ENCODE measurements at regions not wholly inside any gene's neighbourhood (a gene's known extent, or its start where the extent isn't known, plus 50 kb on each side); places are given as distances from the start of the nearest gene placed in this dataset.
A peak's percentile ranks its signal among the peaks of the same experiment; 100 is the strongest.

GRCh38 chr12:112559784-112560183, 141.0 kb downstream of the PTPN11 start:
- ATAC-seq: no peak
- DNase-seq (ENCODE audit: low spot score): no peak

GRCh38 chr12:112564160-112564784, 145.5 kb downstream of the PTPN11 start:
- ATAC-seq (no peak), DNase-seq (ENCODE audit: low spot score) (no peak)

GRCh38 chr12:112568641-112569040, 149.9 kb downstream of the PTPN11 start:
- ATAC-seq (no peak), DNase-seq (ENCODE audit: low spot score) (no peak)

- no peak for DNase-seq (ENCODE audit: low spot score)
- no peak for ATAC-seq
Measured at GRCh38 chr12:112570096-112570495, 151.3 kb downstream of the PTPN11 start.

GRCh38 chr12:112573141-112573540, 154.4 kb downstream of the PTPN11 start:
- no peak for DNase-seq (ENCODE audit: low spot score)
- ATAC-seq: no peak

DNA sequence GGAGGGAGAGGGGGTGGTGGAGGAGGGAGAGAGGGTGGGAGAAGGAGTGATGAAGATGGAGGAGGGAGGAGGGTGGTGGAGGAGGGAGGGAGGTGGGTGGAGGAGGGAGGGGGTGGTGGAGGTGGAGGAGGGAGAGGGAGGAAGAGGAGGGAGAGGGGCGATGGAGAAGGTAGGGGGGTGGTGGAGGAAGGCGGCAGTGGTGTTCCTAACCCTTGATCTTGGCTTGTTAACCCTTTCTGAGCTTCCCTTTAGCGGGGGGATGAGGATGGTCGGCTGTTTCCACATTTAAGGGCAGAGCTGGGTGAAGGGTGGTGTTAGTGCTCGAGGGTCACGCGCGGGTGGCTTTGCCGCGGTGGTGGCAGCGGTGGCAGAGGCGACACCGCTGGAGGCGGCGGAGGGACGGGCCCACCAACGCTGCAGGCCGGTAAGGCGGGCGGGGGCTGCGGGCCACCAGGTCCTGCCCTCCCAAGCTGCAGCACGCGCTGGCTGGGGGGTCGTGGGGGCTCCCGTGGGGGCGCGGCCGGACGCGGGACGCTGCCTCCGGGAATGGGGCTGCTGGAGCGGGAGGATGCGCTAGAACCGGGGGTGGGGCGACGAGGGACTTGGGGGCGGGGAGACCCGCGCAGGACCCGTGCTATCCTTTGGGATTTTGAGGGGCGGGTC, 156.3 kb downstream of the PTPN11 start:
- DNase-seq (ENCODE audit: low spot score): no peak
- no peak for ATAC-seq

DNA sequence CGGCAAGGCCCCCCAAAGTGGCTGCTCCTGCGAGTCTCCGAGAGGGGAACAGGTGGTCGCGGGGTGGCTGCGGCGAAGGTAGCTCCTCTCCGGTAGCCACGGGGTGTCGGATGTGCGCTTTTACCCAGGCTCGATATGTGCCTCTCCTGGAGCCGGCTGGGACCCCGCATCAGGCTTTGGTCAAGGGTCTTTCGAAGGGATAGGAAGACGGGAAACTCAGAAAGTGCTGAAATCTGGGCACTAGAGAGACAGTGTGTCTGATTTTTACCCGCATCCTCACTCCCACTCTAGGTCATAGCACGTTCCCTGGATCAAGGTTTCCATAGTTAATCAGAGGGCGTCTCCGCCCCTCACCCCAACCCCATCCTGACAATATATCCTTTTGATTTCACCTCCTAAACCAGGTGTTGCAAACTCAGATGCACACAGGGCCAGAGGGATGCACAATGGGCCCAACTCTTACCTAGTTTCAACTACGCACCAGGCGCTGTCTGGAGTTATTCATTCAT, 156.9 kb downstream of the PTPN11 start:
- ATAC-seq (no peak), DNase-seq (ENCODE audit: low spot score) (no peak)

DNA sequence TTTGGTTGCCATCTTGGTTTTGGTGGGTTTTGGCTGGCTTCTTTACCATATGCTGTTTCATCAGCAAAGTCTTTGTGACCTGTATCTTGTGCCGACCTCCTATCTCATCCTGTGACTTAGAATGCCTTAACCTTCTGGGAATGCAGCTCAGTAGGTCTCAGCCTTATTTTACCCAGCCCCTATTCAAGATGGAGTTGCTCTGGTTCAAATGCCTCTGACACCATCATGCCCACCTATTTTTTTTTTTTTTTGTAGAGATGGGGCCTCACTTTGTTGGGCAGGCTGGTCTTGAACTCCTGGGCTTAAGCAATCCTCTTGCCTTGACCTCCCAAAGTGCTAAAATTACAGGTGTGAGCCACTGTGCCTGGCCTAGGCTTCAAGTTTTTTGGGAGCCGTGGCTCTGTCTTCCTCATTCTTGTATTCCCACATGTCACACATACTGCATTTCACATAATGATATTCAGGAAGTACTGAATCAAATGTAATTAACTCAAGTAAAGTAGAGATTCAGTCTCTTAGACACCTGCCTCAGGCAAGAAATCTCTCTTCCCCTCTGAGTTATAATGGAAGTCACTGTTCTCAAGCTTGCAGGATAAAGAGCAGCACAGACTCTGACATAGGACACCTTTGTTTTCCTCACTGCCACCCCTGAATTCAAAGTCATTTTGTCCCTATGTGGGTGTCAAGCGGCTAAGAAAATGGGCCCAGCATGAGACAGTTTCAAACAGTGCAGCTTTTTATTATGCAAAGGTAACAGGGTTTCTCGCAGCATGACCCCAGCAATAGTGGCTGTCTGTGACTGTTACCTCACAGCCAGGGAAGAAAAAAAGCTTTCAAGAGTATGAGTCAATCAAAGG, 159.0 kb downstream of the PTPN11 start:
- DNase-seq (ENCODE audit: low spot score) (no peak), ATAC-seq (no peak)

GRCh38 chr12:112584266-112584722, 165.5 kb downstream of the PTPN11 start:
- ATAC-seq: no peak
- DNase-seq (ENCODE audit: low spot score): no peak

GRCh38 chr12:112586148-112586783, 167.5 kb downstream of the PTPN11 start:
- DNase-seq (ENCODE audit: low spot score) (no peak), ATAC-seq (no peak)

DNA sequence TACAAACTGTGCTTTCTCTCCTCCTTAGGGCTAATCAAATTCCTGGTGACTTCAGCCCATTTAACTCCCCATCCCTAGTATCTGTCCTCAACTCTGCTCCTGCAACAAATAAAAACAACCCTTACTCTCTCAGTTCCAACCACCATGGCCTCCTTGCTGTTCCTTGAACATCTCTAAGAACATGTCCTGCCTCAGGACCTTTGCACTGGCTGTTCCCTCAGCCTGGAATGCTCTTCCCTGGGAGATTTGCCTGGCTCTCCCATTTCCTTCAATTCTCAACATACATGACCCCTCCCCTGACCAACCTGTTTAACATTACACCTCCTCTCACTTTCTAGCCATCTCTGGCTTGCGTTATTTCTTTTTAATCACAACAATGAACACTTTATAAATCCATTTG, 170.5 kb downstream of the PTPN11 start:
- no peak for DNase-seq (ENCODE audit: low spot score)
- no peak for ATAC-seq

DNA sequence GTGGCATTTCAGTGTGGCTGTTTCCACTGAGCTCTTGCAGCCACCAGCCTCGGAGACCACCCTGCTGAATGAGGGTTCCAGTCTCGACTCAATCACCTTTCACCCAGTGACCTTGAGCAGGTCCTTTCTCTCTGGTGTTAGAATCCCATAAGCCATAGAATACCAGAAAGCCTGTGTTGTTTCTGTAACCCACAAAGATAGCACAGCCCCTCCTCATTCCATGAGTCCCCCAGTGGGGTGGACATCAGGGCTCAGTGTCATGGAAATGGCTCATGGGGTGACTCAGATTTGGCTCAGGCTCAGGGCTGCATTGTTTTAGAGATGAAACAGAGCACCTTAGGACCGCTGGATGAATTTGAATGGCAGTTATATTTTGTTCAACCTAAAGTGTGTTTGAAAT, 171.5 kb downstream of the PTPN11 start:
- no peak for ATAC-seq

DNA sequence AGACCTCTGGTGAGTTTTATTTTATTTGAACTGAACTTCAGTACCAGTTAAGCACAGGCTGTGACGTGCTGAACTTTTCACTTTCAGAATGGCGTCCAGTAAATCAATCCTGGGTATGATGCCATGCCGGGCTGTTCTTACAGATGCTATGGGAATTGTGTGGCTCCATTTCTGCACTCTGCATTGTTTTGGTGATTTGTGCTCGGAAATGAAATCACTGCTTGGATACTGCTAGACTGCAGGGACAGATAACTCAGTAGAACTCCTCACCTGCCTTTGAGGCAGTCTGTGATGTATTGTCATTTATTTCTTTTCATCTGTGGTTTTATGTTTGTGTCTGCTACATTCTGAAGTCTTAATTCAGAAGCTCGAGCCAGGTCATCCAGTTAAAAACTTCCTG, 172.7 kb downstream of the PTPN11 start:
- ATAC-seq (no peak), DNase-seq (ENCODE audit: low spot score) (no peak)

More for the DNA sequence above, 171.5 kb downstream of the PTPN11 start:
- DNase-seq (ENCODE audit: low spot score): no peak

GRCh38 chr12:112595410-112595809, 176.7 kb downstream of the PTPN11 start:
- ATAC-seq: no peak
- DNase-seq (ENCODE audit: low spot score): no peak

DNA sequence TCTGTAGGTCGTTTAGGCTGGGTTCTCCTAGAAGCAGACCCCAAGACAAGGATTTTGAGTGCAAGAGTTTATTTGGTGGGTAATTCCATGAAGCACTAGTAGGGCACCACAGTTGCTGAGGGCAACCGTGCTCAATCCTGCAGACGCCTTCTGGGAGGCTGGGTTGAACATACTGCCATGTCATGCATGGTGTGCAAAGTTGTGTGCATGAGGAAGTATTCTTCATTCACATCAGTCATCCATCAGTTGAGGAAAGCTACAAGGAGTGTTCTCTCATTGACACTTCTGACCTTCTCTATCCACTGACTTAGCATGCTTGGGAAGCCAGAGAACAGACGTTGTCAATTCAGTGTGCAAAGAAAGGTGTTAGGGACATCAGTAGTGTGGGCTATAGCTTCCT, 179.2 kb downstream of the PTPN11 start:
- ATAC-seq (no peak), DNase-seq (ENCODE audit: low spot score) (no peak)

DNA sequence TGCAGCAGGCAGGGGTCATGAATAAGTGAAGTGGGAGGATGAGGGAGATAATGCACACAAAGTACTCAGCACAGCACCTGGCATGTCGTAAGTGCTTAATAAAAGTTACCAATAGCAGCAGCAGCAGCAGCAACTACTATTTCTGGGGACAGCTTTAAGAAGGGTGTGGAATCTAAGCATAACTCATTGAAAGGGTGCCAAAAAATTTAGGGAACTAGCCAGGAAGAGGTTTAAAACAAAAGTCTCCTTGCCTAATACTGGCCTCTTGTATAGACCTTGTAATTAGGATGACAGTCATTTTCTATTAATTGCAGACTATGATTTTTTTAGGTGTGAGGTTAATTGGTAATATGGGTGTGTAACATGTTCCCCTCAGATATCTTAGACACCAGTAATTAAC, 179.9 kb downstream of the PTPN11 start:
- DNase-seq (ENCODE audit: low spot score) (no peak), ATAC-seq (no peak)

- ATAC-seq (peak; percentile 95), DNase-seq (ENCODE audit: low spot score) (peak; percentile 48)
Measured at GRCh38 chr12:112599871-112600270, 181.1 kb downstream of the PTPN11 start.

DNA sequence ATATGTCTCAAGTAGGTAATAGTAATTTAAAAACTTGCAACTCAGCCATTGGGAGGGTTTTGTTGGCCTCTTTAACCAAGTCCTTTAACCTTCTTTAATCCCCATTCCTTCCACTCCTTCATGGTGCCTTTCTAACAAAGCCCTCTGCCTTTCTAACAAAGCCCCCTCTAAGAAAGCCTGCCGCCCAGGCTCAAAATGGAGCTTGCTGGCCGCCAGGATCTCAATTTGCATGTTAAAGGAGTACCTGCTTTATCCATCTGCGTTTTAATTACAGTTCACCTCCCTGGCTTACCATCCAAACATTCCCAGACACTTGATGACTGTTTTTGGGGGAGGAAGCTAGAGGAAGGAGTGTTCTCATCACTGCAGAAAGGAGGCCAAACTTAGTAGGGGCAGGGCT, 183.4 kb downstream of the PTPN11 start:
- ATAC-seq (no peak), DNase-seq (ENCODE audit: low spot score) (no peak)

- ATAC-seq (no peak), DNase-seq (ENCODE audit: low spot score) (no peak)
Measured at GRCh38 chr12:112606611-112607365, 184.8 kb upstream of the RPH3A start.

DNA sequence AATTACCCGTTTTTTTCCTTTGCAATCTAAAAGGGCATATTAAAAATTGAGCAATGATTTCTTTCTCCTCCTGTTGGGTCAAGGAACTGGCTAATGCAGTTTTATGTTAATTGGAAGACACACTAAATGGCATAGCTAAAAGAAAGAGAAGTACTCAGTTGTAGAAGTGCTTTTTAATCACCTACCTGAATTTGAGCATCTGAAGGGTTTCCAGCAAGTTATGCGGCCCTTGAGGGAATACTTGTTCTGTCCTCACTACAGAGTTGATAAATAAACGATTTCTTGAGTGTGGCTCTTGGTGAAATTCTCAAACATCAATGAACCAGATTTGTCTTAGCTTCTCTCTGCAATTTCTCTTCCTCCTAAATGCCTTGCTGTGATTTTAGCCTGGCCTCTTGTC, 184.1 kb upstream of the RPH3A start:
- no peak for ATAC-seq

More for the DNA sequence above, 184.1 kb upstream of the RPH3A start:
- DNase-seq (ENCODE audit: low spot score): no peak

Data from left lobe of liver (tissue), 2 donors.